ENCODE measurements at regions not wholly inside any gene's neighbourhood (a gene's known extent, or its start where the extent isn't known, plus 50 kb on each side); places are given as distances from the start of the nearest gene placed in this dataset.
"Not testable (repeated sequence)": the region's sequence is repeated elsewhere in the genome, so short reads cannot be mapped to it uniquely, and the experiment has no call there.

- ATAC-seq (no peak), DNase-seq (ENCODE audit: low spot score in 2 of 2) (no peak)
- no peak overlapping the region for H3K27ac Mint-ChIP-seq
- H3K9me3 Mint-ChIP-seq, result peaks cover 0 to 3% of the 10 kb centered on the region in 2 donors
- H3K36me3 Mint-ChIP-seq, result peaks cover 0 to 6% of the 10 kb centered on the region in 2 donors
Measured at GRCh38 chr1:245074898-245075297, 79.9 kb upstream of the KIF26B start.

- DNase-seq (ENCODE audit: low spot score in 2 of 2) (no peak), ATAC-seq (no peak)
- peaks cover 0 to 6% of the 10 kb centered on the region in 2 donors for H3K36me3 Mint-ChIP-seq
- H3K27ac Mint-ChIP-seq, result no peak overlapping the region
- peaks cover 0 to 3% of the 10 kb centered on the region in 2 donors for H3K9me3 Mint-ChIP-seq
Measured at GRCh38 chr1:245074232-245074747, 80.5 kb upstream of the KIF26B start.

- no peak for ATAC-seq
- Mint-ChIP-seq H3K27ac (no peak overlapping the region), H3K9me3 (peaks cover 0 to 3% of the 10 kb centered on the region in 2 donors), H3K36me3 (peaks cover 0 to 6% of the 10 kb centered on the region in 2 donors)
- no peak for DNase-seq (ENCODE audit: low spot score in 2 of 2)
Measured at GRCh38 chr1:245070836-245071615, 83.8 kb upstream of the KIF26B start.

- DNase-seq (ENCODE audit: low spot score in 2 of 2) (no peak), ATAC-seq (no peak)
- no peak overlapping the region for H3K27ac Mint-ChIP-seq
- no peaks in the 10 kb centered on the region for H3K9me3 Mint-ChIP-seq
- H3K36me3 Mint-ChIP-seq, result peaks cover 0 to 6% of the 10 kb centered on the region in 2 donors
Measured at GRCh38 chr1:245067257-245067656, 87.5 kb upstream of the KIF26B start.

GRCh38 chr1:245062741-245063305 lies 92.0 kb upstream of the KIF26B start:
- ATAC-seq (no peak), DNase-seq (ENCODE audit: low spot score in 2 of 2) (no peak)
- H3K27ac Mint-ChIP-seq, result no peak overlapping the region
- no peaks in the 10 kb centered on the region for H3K36me3 Mint-ChIP-seq
- H3K9me3 Mint-ChIP-seq, result no peaks in the 10 kb centered on the region

GRCh38 chr1:245061808-245062207 lies 93.0 kb upstream of the KIF26B start:
- ATAC-seq; H3K27ac Mint-ChIP-seq; H3K36me3 Mint-ChIP-seq; H3K9me3 Mint-ChIP-seq; DNase-seq (ENCODE audit: low spot score in 2 of 2): not testable (repeated sequence)

GRCh38 chr1:245060684-245061374 lies 94.0 kb upstream of the KIF26B start:
- Mint-ChIP-seq H3K9me3 (no peaks in the 10 kb centered on the region), H3K27ac (no peak overlapping the region), H3K36me3 (no peaks in the 10 kb centered on the region)
- DNase-seq (ENCODE audit: low spot score in 2 of 2), result no peak
- no peak for ATAC-seq

GRCh38 chr1:245059806-245060424 lies 94.9 kb upstream of the KIF26B start:
- no peaks in the 10 kb centered on the region for H3K36me3 Mint-ChIP-seq
- no peaks in the 10 kb centered on the region for H3K9me3 Mint-ChIP-seq
- ATAC-seq, result no peak
- no peak overlapping the region for H3K27ac Mint-ChIP-seq
- DNase-seq (ENCODE audit: low spot score in 2 of 2), result no peak

GRCh38 chr1:245058882-245059281 lies 95.9 kb upstream of the KIF26B start:
- ATAC-seq, result no peak
- Mint-ChIP-seq H3K9me3 (no peaks in the 10 kb centered on the region), H3K27ac (no peak overlapping the region), H3K36me3 (no peaks in the 10 kb centered on the region)
- DNase-seq (ENCODE audit: low spot score in 2 of 2), result no peak

- ATAC-seq (no peak), DNase-seq (ENCODE audit: low spot score in 2 of 2) (no peak)
- Mint-ChIP-seq H3K27ac (no peak overlapping the region), H3K9me3 (no peaks in the 10 kb centered on the region), H3K36me3 (no peaks in the 10 kb centered on the region)
Measured at GRCh38 chr1:245058436-245058835, 96.3 kb upstream of the KIF26B start.

- DNase-seq (ENCODE audit: low spot score in 2 of 2), result no peak
- ATAC-seq, result no peak
- no peak overlapping the region for H3K27ac Mint-ChIP-seq
- H3K36me3 Mint-ChIP-seq, result peaks cover 0 to 3% of the 10 kb centered on the region in 2 donors
- no peaks in the 10 kb centered on the region for H3K9me3 Mint-ChIP-seq
Measured at GRCh38 chr1:245056913-245057312, 97.9 kb upstream of the KIF26B start.

GRCh38 chr1:245056296-245056695 lies 98.5 kb upstream of the KIF26B start:
- ATAC-seq; DNase-seq (ENCODE audit: low spot score in 2 of 2); H3K9me3 Mint-ChIP-seq; H3K36me3 Mint-ChIP-seq: not testable (repeated sequence)
- peak overlapping the region in 1 of 2 donors; percentile 12 for H3K27ac Mint-ChIP-seq

- peaks cover 0 to 10% of the 10 kb centered on the region in 2 donors for H3K36me3 Mint-ChIP-seq
- ATAC-seq, result no peak
- no peak for DNase-seq (ENCODE audit: low spot score in 2 of 2)
- H3K9me3 Mint-ChIP-seq, result no peaks in the 10 kb centered on the region
- H3K27ac Mint-ChIP-seq, result no peak overlapping the region
Measured at GRCh38 chr1:245055752-245056151, 99.0 kb upstream of the KIF26B start.

- DNase-seq (ENCODE audit: low spot score in 2 of 2), result no peak
- Mint-ChIP-seq H3K27ac (no peak overlapping the region), H3K9me3 (no peaks in the 10 kb centered on the region), H3K36me3 (peaks cover 0 to 10% of the 10 kb centered on the region in 2 donors)
- no peak for ATAC-seq
Measured at GRCh38 chr1:245054507-245055270, 100.1 kb upstream of the KIF26B start.

- H3K36me3 Mint-ChIP-seq, result peaks cover 0 to 10% of the 10 kb centered on the region in 2 donors
- no peaks in the 10 kb centered on the region for H3K9me3 Mint-ChIP-seq
- no peak for DNase-seq (ENCODE audit: low spot score in 2 of 2)
- no peak overlapping the region for H3K27ac Mint-ChIP-seq
- ATAC-seq, result no peak
Measured at GRCh38 chr1:245054105-245054504, 100.7 kb upstream of the KIF26B start.

- Mint-ChIP-seq H3K9me3 (no peaks in the 10 kb centered on the region), H3K27ac (peak overlapping the region in 1 of 2 donors; percentile 72)
Measured at GRCh38 chr1:245052258-245052657, 102.5 kb upstream of the KIF26B start.

More at GRCh38 chr1:245052258-245052657, 102.5 kb upstream of the KIF26B start:
- ATAC-seq (no peak), DNase-seq (ENCODE audit: low spot score in 2 of 2) (no peak)
- H3K36me3 Mint-ChIP-seq, result peaks cover 0 to 10% of the 10 kb centered on the region in 2 donors
